HEK293 (cell line): ENCODE measurements at regions not wholly inside any gene's neighbourhood (a gene's known extent, or its start where the extent isn't known, plus 50 kb on each side); places are given as distances from the start of the nearest gene placed in this dataset.

Experiments used
- CTCF ChIA-PET: fragments of 350-600 bp; formaldehyde crosslinking; extraction: SDS; loops from one replicate; lab custom pipeline; 2021; ENCODE audit warnings: antibody characterized with exemption; lab: Yijun Ruan, JAX
- POLR2A ChIA-PET: fragments of 300-600 bp; formaldehyde crosslinking; extraction: SDS; loops from one replicate; lab custom pipeline; 2020; ENCODE audit warnings: antibody characterized with exemption, inconsistent platforms; lab: Yijun Ruan, JAX
- H3K27ac ChIP-seq: fragments of 200-500 bp; sonication (Bioruptor generic); 2 replicates; pipeline ENCODE4 v1.5.1; 2014; ENCODE audit warnings: low read depth, low read length, control low read depth, inconsistent platforms; ENCODE audit errors: extremely low read depth
- H3K36me3 ChIP-seq, 2 experiments: fragments of 200-500 bp in 1 of 2; sonication (Bioruptor generic) in 1 of 2; 1 replicate in 1 of 2; 2 replicates in 1 of 2; pipeline ENCODE4 v1.5.1; 2014 to 2017; ENCODE audit warnings: inconsistent platforms in 2 of 2, low read length in 2 of 2; ENCODE audit not compliant: control insufficient read depth in 2 of 2, insufficient read depth in 1 of 2
- H3K4me1 ChIP-seq: fragments of 200-500 bp; sonication (Bioruptor generic); 2 replicates; pipeline ENCODE4 v1.5.1; 2014; ENCODE audit warnings: mild to moderate bottlenecking, low read length, inconsistent platforms; ENCODE audit not compliant: control insufficient read depth, insufficient read depth
- H3K4me3 ChIP-seq: 2 replicates; pipeline ENCODE4 v1.5.1; 2011; ENCODE audit warnings: low read depth, mild to moderate bottlenecking, control low read depth, low read length, moderate library complexity
- H3K9me3 ChIP-seq: fragments of 200-500 bp; sonication (Bioruptor generic); 2 replicates; pipeline ENCODE4 v1.5.1; 2014; ENCODE audit warnings: low read depth, low read length, inconsistent platforms; ENCODE audit not compliant: control insufficient read depth, insufficient read depth
- FEZF1 ChIP-seq: fragments of 450-650 bp; formaldehyde crosslinking; IDR thresholded peaks from 2 replicates; pipeline ENCODE4 v1.5.1; 2016; ENCODE audit warnings: missing biosample characterization, missing genetic modification characterization
- HOXD13 ChIP-seq: sonication (generic); formaldehyde crosslinking; IDR thresholded peaks from 2 replicates; pipeline ENCODE4 v1.8.0; 2022; ENCODE audit warnings: missing genetic modification reagents, borderline replicate concordance
- KLF7 ChIP-seq: fragments of 450-650 bp; formaldehyde crosslinking; IDR thresholded peaks from 2 replicates; pipeline ENCODE4 v1.5.1; 2016; ENCODE audit warnings: missing biosample characterization, missing genetic modification characterization, borderline replicate concordance
- MEIS1 ChIP-seq: sonication (generic); formaldehyde crosslinking; IDR thresholded peaks from 2 replicates; pipeline ENCODE4 v1.8.1; 2022; ENCODE audit warnings: missing genetic modification reagents, mild to moderate bottlenecking, borderline replicate concordance
- PRDM4 ChIP-seq: fragments of 450-650 bp; formaldehyde crosslinking; IDR thresholded peaks from 2 replicates; pipeline ENCODE4 v1.5.1; 2017; ENCODE audit warnings: missing biosample characterization, missing genetic modification characterization
- PRDM6 ChIP-seq: fragments of 450-650 bp; formaldehyde crosslinking; IDR thresholded peaks from 2 replicates; pipeline ENCODE4 v1.5.1; 2017; ENCODE audit warnings: missing biosample characterization, missing genetic modification characterization
- TSHZ1 ChIP-seq: fragments of 450-650 bp; formaldehyde crosslinking; IDR thresholded peaks from 2 replicates; pipeline ENCODE4 v1.5.1; 2016; ENCODE audit warnings: missing biosample characterization, missing genetic modification characterization, borderline replicate concordance
- YY2 ChIP-seq: fragments of 450-650 bp; formaldehyde crosslinking; IDR thresholded peaks from 2 replicates; pipeline ENCODE4 v1.5.1; 2016; ENCODE audit warnings: missing biosample characterization, missing genetic modification characterization
- ZBTB8A ChIP-seq: fragments of 450-650 bp; formaldehyde crosslinking; IDR thresholded peaks from 2 replicates; pipeline ENCODE4 v1.5.1; 2016; ENCODE audit warnings: missing biosample characterization, missing genetic modification characterization
- ZNF121 ChIP-seq: fragments of 450-650 bp; formaldehyde crosslinking; IDR thresholded peaks from 2 replicates; pipeline ENCODE4 v1.5.1; 2016; ENCODE audit warnings: missing biosample characterization, missing genetic modification characterization
- ZNF132 ChIP-seq: fragments of 450-650 bp; formaldehyde crosslinking; IDR thresholded peaks from 2 replicates; pipeline ENCODE4 v1.5.1; 2017; ENCODE audit warnings: missing biosample characterization, missing genetic modification characterization, borderline replicate concordance
- ZNF221 ChIP-seq: fragments of 450-650 bp; formaldehyde crosslinking; IDR thresholded peaks from 2 replicates; pipeline ENCODE4 v1.5.1; 2017; ENCODE audit warnings: missing biosample characterization, missing genetic modification characterization, borderline replicate concordance
- ZNF23 ChIP-seq: fragments of 450-650 bp; formaldehyde crosslinking; IDR thresholded peaks from 2 replicates; pipeline ENCODE4 v1.5.1; 2016; ENCODE audit warnings: missing biosample characterization, missing genetic modification characterization, borderline replicate concordance
- ZNF266 ChIP-seq: fragments of 450-650 bp; formaldehyde crosslinking; IDR thresholded peaks from 2 replicates; pipeline ENCODE4 v1.5.1; 2016; ENCODE audit warnings: missing biosample characterization, missing genetic modification characterization, low read depth
- ZNF398 ChIP-seq: fragments of 450-650 bp; formaldehyde crosslinking; IDR thresholded peaks from 2 replicates; pipeline ENCODE4 v1.5.1; 2017; ENCODE audit warnings: missing biosample characterization, missing genetic modification characterization
- ZNF449 ChIP-seq: fragments of 450-650 bp; formaldehyde crosslinking; IDR thresholded peaks from 2 replicates; pipeline ENCODE4 v1.5.1; 2017; ENCODE audit warnings: missing biosample characterization, mild to moderate bottlenecking, missing genetic modification characterization, moderate library complexity
- ZNF514 ChIP-seq: fragments of 450-650 bp; formaldehyde crosslinking; IDR thresholded peaks from 2 replicates; pipeline ENCODE4 v1.5.1; 2016; ENCODE audit warnings: missing biosample characterization, missing genetic modification characterization
- ZNF629 ChIP-seq: fragments of 450-650 bp; formaldehyde crosslinking; IDR thresholded peaks from 2 replicates; pipeline ENCODE4 v1.5.1; 2017; ENCODE audit warnings: missing biosample characterization, missing genetic modification characterization
- ZNF670 ChIP-seq: fragments of 450-650 bp; formaldehyde crosslinking; IDR thresholded peaks from 2 replicates; pipeline ENCODE4 v1.5.1; 2016; ENCODE audit warnings: missing biosample characterization, missing genetic modification characterization, low read depth
- ZNF704 ChIP-seq: fragments of 450-650 bp; formaldehyde crosslinking; IDR thresholded peaks from 2 replicates; pipeline ENCODE4 v1.5.1; 2016; ENCODE audit warnings: missing biosample characterization, missing genetic modification characterization
- ZSCAN4 ChIP-seq: fragments of 450-650 bp; formaldehyde crosslinking; IDR thresholded peaks from 2 replicates; pipeline ENCODE4 v1.5.1; 2017; ENCODE audit warnings: missing biosample characterization, missing genetic modification characterization

- CTCF ChIA-PET, result no interaction called here
- Histone ChIP-seq H3K9me3 (no peaks in the 10 kb centered on the region), H3K4me3 (no peak overlapping the region), H3K27ac (no peak overlapping the region), H3K4me1 (no peaks in the 10 kb centered on the region), H3K36me3 (no peaks in the 10 kb centered on the region)
- POLR2A ChIA-PET, result no interaction called here
- TF ChIP-seq ZNF121 (tag by site-specific recombination) (no peak), MEIS1 (CRISPR knock-in tag) (no peak), ZNF23 (tag by site-specific recombination) (no peak), ZBTB8A (no peak), YY2 (tag by site-specific recombination) (no peak), PRDM4 (tag by site-specific recombination) (no peak)
Measured at GRCh38 chr7:125370502-125370901, 440.9 kb upstream of the POT1 start.

- no peaks in the 10 kb centered on the region for H3K9me3 ChIP-seq
- no peak overlapping the region for H3K27ac ChIP-seq
- H3K4me3 ChIP-seq, result no peak overlapping the region
- CTCF ChIA-PET, result no interaction called here
- POLR2A ChIA-PET, result no interaction called here
- no peaks in the 10 kb centered on the region for H3K36me3 ChIP-seq
- no peaks in the 10 kb centered on the region for H3K4me1 ChIP-seq
- TF ChIP-seq ZNF221 (tag by site-specific recombination), result no peak
- TF ChIP-seq ZNF704, result no peak
- TF ChIP-seq ZNF266 (tag by site-specific recombination), result no peak
- TF ChIP-seq HOXD13 (CRISPR knock-in tag), result no peak
- no peak for TF ChIP-seq ZNF670 (tag by site-specific recombination)
- no peak for TF ChIP-seq FEZF1
- no peak for TF ChIP-seq KLF7
- no peak for TF ChIP-seq PRDM6 (tag by site-specific recombination)
- TF ChIP-seq ZNF132 (tag by site-specific recombination), result no peak
- TF ChIP-seq ZNF449, result no peak
- no peak for TF ChIP-seq ZNF398 (tag by site-specific recombination)
- TF ChIP-seq TSHZ1 (tag by site-specific recombination), result no peak
- no peak for TF ChIP-seq ZSCAN4 (tag by site-specific recombination)
- TF ChIP-seq ZNF514 (tag by site-specific recombination), result no peak
- no peak for TF ChIP-seq ZNF629
Measured at GRCh38 chr7:125363873-125364272, 434.2 kb upstream of the POT1 start.
